ENCODE measurements at regions not wholly inside any gene's neighbourhood (a gene's known extent, or its start where the extent isn't known, plus 50 kb on each side); places are given as distances from the start of the nearest gene placed in this dataset.

DNA sequence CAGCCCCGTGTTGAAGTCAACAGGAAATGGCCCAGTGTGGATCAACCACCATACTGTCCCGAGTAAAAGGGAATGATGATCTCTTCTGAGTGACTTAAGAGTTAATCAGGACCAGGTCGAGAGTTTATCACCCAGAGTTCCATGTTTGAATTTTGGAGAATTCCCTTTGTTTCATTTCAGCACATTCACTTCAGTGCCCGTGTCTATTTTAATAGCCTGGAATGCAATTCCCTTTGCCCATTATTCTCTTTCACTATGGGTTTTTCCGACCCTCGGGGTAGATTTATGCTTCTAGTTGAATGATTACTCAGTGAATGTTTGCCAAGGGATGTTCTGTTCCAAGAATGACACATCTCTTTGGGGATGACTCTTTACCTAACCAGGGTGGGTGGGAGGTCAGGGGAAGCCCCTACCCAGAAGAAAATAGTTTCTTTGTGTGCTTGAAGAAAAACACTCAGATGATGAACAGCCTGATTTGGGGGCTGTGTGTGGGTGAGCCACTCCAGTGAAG lies 594.9 kb downstream of the INHBA start:
- no peak overlapping the region for H3K27ac Mint-ChIP-seq
- ATAC-seq (ENCODE audit: low read depth) (no peak), DNase-seq (no peak)
- ChIA-PET CTCF (no interaction called here), POLR2A (no interaction called here)
- H2AFZ ChIP-seq (ENCODE audit: insufficient read depth, low read depth, low read length, poor library complexity, severe bottlenecking), result no peak overlapping the region
- H3K4me2 ChIP-seq (replicated peaks; ENCODE audit: low read depth, low read length, poor library complexity, severe bottlenecking), result no peak overlapping the region
- H3K9me3 Mint-ChIP-seq (ENCODE audit: insufficient read depth), result no peaks in the 10 kb centered on the region
- no peak overlapping the region for H3K4me3 Mint-ChIP-seq
- H3K9ac ChIP-seq (ENCODE audit: low read length), result no peak overlapping the region
- H4K20me1 ChIP-seq (ENCODE audit: control insufficient read depth, insufficient read depth, low read length, poor library complexity, severe bottlenecking), result no peaks in the 10 kb centered on the region
- TF ChIP-seq, protein P1, sequence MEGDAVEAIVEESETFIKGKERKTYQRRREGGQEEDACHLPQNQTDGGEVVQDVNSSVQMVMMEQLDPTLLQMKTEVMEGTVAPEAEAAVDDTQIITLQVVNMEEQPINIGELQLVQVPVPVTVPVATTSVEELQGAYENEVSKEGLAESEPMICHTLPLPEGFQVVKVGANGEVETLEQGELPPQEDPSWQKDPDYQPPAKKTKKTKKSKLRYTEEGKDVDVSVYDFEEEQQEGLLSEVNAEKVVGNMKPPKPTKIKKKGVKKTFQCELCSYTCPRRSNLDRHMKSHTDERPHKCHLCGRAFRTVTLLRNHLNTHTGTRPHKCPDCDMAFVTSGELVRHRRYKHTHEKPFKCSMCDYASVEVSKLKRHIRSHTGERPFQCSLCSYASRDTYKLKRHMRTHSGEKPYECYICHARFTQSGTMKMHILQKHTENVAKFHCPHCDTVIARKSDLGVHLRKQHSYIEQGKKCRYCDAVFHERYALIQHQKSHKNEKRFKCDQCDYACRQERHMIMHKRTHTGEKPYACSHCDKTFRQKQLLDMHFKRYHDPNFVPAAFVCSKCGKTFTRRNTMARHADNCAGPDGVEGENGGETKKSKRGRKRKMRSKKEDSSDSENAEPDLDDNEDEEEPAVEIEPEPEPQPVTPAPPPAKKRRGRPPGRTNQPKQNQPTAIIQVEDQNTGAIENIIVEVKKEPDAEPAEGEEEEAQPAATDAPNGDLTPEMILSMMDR (IDR thresholded peaks at IDR 0.05), result no peak
- TF ChIP-seq EZH2 (IDR thresholded peaks at IDR 0.05; ENCODE audit: borderline replicate concordance, insufficient read depth, low read depth, low read length, poor library complexity, severe bottlenecking), result no peak
- no peaks in the 10 kb centered on the region for H3K9me3 ChIP-seq (ENCODE audit: control extremely low read depth in 1 of 3, control insufficient read depth in 2 of 3, insufficient read depth in 1 of 3, low read length in 2 of 3)
- H3K27me3 ChIP-seq (replicated peaks in 1 of 4; ENCODE audit: control extremely low read depth in 1 of 4, control insufficient read depth in 3 of 4, insufficient read depth in 4 of 4, low read length in 3 of 4), result no peaks in the 10 kb centered on the region
- H3K4me3 ChIP-seq (ENCODE audit: control extremely low read depth in 1 of 5, extremely low read depth in 1 of 5, insufficient read depth in 1 of 5, low read depth in 2 of 5, low read length in 4 of 5), result no peak overlapping the region
- no peaks in the 10 kb centered on the region for H3K79me2 ChIP-seq (ENCODE audit: control insufficient read depth, insufficient read depth, low read length)
- no peaks in the 10 kb centered on the region for H3K36me3 ChIP-seq (replicated peaks in 1 of 2; ENCODE audit: control extremely low read depth in 1 of 2, control insufficient read depth in 1 of 2, extremely low read depth in 1 of 2, insufficient read depth in 2 of 2, low read length in 1 of 2)
- H3K4me1 Mint-ChIP-seq, result no peaks in the 10 kb centered on the region
- H3K27ac ChIP-seq (ENCODE audit: low read length in 2 of 2), result no peak overlapping the region
- WGBS (ENCODE audit: insufficient coverage), result 81% methylated on average over 2 of the region's 6 CpGs
- H3K4me1 ChIP-seq (ENCODE audit: control insufficient read depth in 2 of 2, insufficient read depth in 2 of 2, low read length in 2 of 2), result no peaks in the 10 kb centered on the region
- H3K27me3 Mint-ChIP-seq, result no peaks in the 10 kb centered on the region
- intact Hi-C loops (cut with micrococcal nuclease), result no loop called here

DNA sequence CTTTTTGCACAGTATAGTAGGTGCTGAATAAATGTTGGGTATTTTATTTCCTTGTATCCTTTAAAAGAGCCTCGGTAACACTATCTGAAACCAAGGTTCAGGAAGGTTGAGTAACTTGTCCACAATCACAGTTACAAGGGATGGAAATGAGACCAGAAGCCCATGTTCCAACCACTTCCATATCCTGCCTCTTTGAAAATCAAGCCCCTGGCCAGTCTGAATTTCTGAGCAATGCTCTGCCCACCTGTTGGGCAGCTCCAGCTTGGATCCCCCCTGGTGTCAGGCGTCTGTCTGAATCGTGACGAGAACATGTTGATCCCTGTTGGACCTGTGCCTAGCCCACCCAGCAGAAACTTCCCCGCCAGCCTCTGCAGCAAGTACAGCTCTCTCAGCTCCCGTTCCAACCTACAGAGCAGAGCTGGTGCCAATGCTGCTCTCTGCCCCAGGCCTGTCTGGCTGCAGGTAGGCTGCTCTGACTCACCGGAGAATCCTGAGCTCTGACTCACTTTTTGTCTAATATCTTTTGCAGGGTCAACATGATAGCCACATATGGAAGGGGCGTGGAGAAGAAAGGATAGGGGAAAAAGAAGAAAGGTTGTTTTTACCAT lies 595.5 kb downstream of the INHBA start:
- no peak overlapping the region for H3K4me2 ChIP-seq (replicated peaks; ENCODE audit: low read depth, low read length, poor library complexity, severe bottlenecking)
- 92% methylated on average over 6 of the region's 8 CpGs for WGBS (ENCODE audit: insufficient coverage)
- no peak overlapping the region for H3K4me3 Mint-ChIP-seq
- H3K27me3 ChIP-seq (replicated peaks in 1 of 4; ENCODE audit: control extremely low read depth in 1 of 4, control insufficient read depth in 3 of 4, insufficient read depth in 4 of 4, low read length in 3 of 4), result no peaks in the 10 kb centered on the region
- H3K27me3 Mint-ChIP-seq, result no peaks in the 10 kb centered on the region
- H3K27ac Mint-ChIP-seq, result peak overlapping the region; percentile 2
- no peaks in the 10 kb centered on the region for H3K79me2 ChIP-seq (ENCODE audit: control insufficient read depth, insufficient read depth, low read length)
- no peaks in the 10 kb centered on the region for H3K4me1 Mint-ChIP-seq
- POLR2A ChIA-PET, result no interaction called here
- no peak for DNase-seq
- no peak for TF ChIP-seq EZH2 (IDR thresholded peaks at IDR 0.05; ENCODE audit: borderline replicate concordance, insufficient read depth, low read depth, low read length, poor library complexity, severe bottlenecking)
- TF ChIP-seq, protein P1 (IDR thresholded peaks at IDR 0.05), result no peak
- H3K9me3 Mint-ChIP-seq (ENCODE audit: insufficient read depth), result no peaks in the 10 kb centered on the region
- no peaks in the 10 kb centered on the region for H3K4me1 ChIP-seq (ENCODE audit: control insufficient read depth in 2 of 2, insufficient read depth in 2 of 2, low read length in 2 of 2)
- intact Hi-C loops (cut with micrococcal nuclease), result no loop called here
- H4K20me1 ChIP-seq (ENCODE audit: control insufficient read depth, insufficient read depth, low read length, poor library complexity, severe bottlenecking), result no peaks in the 10 kb centered on the region
- no peaks in the 10 kb centered on the region for H3K9me3 ChIP-seq (ENCODE audit: control extremely low read depth in 1 of 3, control insufficient read depth in 2 of 3, insufficient read depth in 1 of 3, low read length in 2 of 3)
- no peak overlapping the region for H2AFZ ChIP-seq (ENCODE audit: insufficient read depth, low read depth, low read length, poor library complexity, severe bottlenecking)
- no peak overlapping the region for H3K27ac ChIP-seq (ENCODE audit: low read length in 2 of 2)
- H3K36me3 ChIP-seq (replicated peaks in 1 of 2; ENCODE audit: control extremely low read depth in 1 of 2, control insufficient read depth in 1 of 2, extremely low read depth in 1 of 2, insufficient read depth in 2 of 2, low read length in 1 of 2), result no peaks in the 10 kb centered on the region
- CTCF ChIA-PET, result no interaction called here
- no peak overlapping the region for H3K4me3 ChIP-seq (ENCODE audit: control extremely low read depth in 1 of 5, extremely low read depth in 1 of 5, insufficient read depth in 1 of 5, low read depth in 2 of 5, low read length in 4 of 5)
- ATAC-seq (ENCODE audit: low read depth), result no peak
- no peak overlapping the region for H3K9ac ChIP-seq (ENCODE audit: low read length)
